ENCODE measurements at regions not wholly inside any gene's neighbourhood (a gene's known extent, or its start where the extent isn't known, plus 50 kb on each side); places are given as distances from the start of the nearest gene placed in this dataset.

DNA sequence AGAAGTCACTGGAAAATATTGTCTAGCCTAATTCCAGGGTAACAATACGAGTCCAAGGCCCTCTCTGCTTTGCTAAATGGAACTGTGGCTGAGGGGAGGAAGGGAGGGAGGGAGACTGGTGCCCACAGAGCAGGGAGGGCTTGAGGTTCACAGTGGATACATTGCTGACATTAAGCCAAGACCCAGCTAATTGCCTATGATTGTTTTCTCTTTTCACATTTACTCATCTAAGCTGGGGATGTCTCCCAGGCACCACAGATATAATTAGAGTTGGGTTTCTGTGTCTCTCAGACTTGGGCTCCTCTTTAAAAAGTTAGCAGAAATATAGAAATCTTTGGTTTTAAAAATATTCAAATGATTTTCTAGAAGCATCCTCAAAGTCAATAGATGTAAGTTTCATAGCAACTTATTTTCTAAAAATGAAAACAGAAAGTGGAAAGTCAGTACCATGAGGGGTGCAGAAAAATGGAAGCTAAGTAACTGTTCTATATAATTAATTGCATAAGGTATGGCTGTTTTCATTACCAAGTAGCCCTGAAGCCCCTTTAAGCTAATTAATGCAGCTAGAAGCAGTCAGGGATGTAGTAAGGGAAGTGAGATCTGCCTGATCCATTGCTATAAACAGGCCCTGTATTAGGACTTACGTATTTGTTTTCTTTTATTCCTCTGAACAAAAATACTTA, 259.8 kb downstream of the NDUFS4 start:
- TF ChIP-seq, protein P1, sequence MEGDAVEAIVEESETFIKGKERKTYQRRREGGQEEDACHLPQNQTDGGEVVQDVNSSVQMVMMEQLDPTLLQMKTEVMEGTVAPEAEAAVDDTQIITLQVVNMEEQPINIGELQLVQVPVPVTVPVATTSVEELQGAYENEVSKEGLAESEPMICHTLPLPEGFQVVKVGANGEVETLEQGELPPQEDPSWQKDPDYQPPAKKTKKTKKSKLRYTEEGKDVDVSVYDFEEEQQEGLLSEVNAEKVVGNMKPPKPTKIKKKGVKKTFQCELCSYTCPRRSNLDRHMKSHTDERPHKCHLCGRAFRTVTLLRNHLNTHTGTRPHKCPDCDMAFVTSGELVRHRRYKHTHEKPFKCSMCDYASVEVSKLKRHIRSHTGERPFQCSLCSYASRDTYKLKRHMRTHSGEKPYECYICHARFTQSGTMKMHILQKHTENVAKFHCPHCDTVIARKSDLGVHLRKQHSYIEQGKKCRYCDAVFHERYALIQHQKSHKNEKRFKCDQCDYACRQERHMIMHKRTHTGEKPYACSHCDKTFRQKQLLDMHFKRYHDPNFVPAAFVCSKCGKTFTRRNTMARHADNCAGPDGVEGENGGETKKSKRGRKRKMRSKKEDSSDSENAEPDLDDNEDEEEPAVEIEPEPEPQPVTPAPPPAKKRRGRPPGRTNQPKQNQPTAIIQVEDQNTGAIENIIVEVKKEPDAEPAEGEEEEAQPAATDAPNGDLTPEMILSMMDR (IDR thresholded peaks at IDR 0.05; ENCODE audit: extremely low read depth in 1 of 2, insufficient read depth in 1 of 2, low read depth in 1 of 2, low read length in 2 of 2) = no peak
- TF ChIP-seq POLR2A (IDR thresholded peaks at IDR 0.05; ENCODE audit: low read depth, low read length) = no peak
- no peak for TF ChIP-seq MYC (IDR thresholded peaks at IDR 0.05; ENCODE audit: low read depth, low read length)
- TF ChIP-seq EZH2 (IDR thresholded peaks at IDR 0.05; ENCODE audit: borderline replicate concordance, low read depth, low read length, severe bottlenecking) = no peak
- no peak for TF ChIP-seq POLR2AphosphoS5 (IDR thresholded peaks at IDR 0.05; ENCODE audit: insufficient read depth, low read depth, low read length)
- no peak for TF ChIP-seq MAX (IDR thresholded peaks at IDR 0.05; ENCODE audit: insufficient read depth, insufficient read length)
- TF ChIP-seq GATA2 (IDR thresholded peaks at IDR 0.05; ENCODE audit: insufficient read depth, insufficient read length, low read depth, low read length) = no peak
